ENCODE measurements at regions not wholly inside any gene's neighbourhood (a gene's known extent, or its start where the extent isn't known, plus 50 kb on each side); places are given as distances from the start of the nearest gene placed in this dataset.

DNA sequence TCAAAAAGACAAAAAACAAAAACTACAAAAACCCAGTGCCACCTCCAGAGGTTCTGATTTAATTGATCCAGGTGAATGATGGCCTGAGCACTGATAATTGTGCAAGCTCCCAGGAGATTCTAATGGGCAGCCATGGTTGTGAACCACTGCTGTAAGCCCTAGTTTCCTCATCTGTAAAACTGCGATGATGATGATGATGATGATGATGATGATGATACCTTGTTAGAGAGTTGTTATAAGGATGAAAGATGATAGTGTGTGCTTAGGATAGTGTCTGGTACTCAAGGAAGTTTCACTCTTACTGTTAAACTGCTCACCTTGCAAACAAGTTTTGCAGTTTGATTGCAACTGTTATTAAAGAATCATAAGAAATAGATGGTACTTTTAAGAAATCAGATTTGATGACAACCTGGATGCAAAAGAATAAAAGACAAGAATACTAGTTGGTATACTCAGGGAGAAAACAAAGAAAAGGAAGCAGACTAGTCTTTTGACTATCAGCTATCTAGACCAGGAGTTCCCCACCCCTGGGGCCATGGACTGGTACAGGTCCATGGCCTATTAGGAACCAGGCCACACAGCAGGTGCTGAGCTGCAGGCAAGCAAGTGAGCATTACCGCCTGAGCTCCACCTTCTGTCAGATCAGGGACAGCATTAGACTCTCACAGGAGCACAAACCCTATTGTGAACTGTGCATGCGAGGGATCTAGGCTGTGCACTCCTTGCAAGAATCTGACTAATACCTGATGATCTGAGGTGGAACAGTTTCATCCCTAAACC, 98.0 kb downstream of the OR2K2 start:
- H3K36me3 Mint-ChIP-seq = no peaks in the 10 kb centered on the region
- no peak for TF ChIP-seq SMAD3 (CRISPR knock-in tag; IDR thresholded peaks at IDR 0.05; ENCODE audit: borderline replicate concordance)
- TF ChIP-seq ZNF416 (CRISPR knock-in tag; IDR thresholded peaks at IDR 0.05) = no peak
- TF ChIP-seq, protein P1, sequence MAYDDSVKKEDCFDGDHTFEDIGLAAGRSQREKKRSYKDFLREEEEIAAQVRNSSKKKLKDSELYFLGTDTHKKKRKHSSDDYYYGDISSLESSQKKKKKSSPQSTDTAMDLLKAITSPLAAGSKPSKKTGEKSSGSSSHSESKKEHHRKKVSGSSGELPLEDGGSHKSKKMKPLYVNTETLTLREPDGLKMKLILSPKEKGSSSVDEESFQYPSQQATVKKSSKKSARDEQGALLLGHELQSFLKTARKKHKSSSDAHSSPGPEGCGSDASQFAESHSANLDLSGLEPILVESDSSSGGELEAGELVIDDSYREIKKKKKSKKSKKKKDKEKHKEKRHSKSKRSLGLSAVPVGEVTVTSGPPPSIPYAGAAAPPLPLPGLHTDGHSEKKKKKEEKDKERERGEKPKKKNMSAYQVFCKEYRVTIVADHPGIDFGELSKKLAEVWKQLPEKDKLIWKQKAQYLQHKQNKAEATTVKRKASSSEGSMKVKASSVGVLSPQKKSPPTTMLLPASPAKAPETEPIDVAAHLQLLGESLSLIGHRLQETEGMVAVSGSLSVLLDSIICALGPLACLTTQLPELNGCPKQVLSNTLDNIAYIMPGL (CRISPR knock-in tag; IDR thresholded peaks at IDR 0.05) = no peak
- no peak for TF ChIP-seq ZNF219 (CRISPR knock-in tag; IDR thresholded peaks at IDR 0.05; ENCODE audit: borderline replicate concordance)
- no peak for TF ChIP-seq NR2C2 (CRISPR knock-in tag; IDR thresholded peaks at IDR 0.05)
- no peak for TF ChIP-seq NR3C1 (CRISPR knock-in tag; conservative IDR thresholded peaks at IDR 0.05; ENCODE audit: low read depth)
- TF ChIP-seq, protein P2, sequence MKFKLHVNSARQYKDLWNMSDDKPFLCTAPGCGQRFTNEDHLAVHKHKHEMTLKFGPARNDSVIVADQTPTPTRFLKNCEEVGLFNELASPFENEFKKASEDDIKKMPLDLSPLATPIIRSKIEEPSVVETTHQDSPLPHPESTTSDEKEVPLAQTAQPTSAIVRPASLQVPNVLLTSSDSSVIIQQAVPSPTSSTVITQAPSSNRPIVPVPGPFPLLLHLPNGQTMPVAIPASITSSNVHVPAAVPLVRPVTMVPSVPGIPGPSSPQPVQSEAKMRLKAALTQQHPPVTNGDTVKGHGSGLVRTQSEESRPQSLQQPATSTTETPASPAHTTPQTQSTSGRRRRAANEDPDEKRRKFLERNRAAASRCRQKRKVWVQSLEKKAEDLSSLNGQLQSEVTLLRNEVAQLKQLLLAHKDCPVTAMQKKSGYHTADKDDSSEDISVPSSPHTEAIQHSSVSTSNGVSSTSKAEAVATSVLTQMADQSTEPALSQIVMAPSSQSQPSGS (CRISPR knock-in tag; IDR thresholded peaks at IDR 0.05; ENCODE audit: borderline replicate concordance, low read depth) = no peak
- TF ChIP-seq, protein P3, sequence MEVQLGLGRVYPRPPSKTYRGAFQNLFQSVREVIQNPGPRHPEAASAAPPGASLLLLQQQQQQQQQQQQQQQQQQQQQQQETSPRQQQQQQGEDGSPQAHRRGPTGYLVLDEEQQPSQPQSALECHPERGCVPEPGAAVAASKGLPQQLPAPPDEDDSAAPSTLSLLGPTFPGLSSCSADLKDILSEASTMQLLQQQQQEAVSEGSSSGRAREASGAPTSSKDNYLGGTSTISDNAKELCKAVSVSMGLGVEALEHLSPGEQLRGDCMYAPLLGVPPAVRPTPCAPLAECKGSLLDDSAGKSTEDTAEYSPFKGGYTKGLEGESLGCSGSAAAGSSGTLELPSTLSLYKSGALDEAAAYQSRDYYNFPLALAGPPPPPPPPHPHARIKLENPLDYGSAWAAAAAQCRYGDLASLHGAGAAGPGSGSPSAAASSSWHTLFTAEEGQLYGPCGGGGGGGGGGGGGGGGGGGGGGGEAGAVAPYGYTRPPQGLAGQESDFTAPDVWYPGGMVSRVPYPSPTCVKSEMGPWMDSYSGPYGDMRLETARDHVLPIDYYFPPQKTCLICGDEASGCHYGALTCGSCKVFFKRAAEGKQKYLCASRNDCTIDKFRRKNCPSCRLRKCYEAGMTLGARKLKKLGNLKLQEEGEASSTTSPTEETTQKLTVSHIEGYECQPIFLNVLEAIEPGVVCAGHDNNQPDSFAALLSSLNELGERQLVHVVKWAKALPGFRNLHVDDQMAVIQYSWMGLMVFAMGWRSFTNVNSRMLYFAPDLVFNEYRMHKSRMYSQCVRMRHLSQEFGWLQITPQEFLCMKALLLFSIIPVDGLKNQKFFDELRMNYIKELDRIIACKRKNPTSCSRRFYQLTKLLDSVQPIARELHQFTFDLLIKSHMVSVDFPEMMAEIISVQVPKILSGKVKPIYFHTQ (CRISPR knock-in tag; IDR thresholded peaks at IDR 0.05) = no peak
- no peak for TF ChIP-seq ZNF138 (CRISPR knock-in tag; conservative IDR thresholded peaks at IDR 0.05)
- no peak for TF ChIP-seq ZNF263 (CRISPR knock-in tag; IDR thresholded peaks at IDR 0.05; ENCODE audit: low read depth)
- TF ChIP-seq ZNF232 (CRISPR knock-in tag; IDR thresholded peaks at IDR 0.05) = no peak
- no peak for TF ChIP-seq TEAD1 (CRISPR knock-in tag; IDR thresholded peaks at IDR 0.05)
- TF ChIP-seq ZBTB21 (CRISPR knock-in tag; IDR thresholded peaks at IDR 0.05; ENCODE audit: borderline replicate concordance) = no peak
- no peak for TF ChIP-seq MYBL2 (CRISPR knock-in tag; IDR thresholded peaks at IDR 0.05)
- TF ChIP-seq, protein P4, sequence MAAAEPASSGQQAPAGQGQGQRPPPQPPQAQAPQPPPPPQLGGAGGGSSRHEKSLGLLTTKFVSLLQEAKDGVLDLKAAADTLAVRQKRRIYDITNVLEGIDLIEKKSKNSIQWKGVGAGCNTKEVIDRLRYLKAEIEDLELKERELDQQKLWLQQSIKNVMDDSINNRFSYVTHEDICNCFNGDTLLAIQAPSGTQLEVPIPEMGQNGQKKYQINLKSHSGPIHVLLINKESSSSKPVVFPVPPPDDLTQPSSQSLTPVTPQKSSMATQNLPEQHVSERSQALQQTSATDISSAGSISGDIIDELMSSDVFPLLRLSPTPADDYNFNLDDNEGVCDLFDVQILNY (CRISPR knock-in tag; IDR thresholded peaks at IDR 0.05) = no peak
- no peak for TF ChIP-seq OVOL2 (CRISPR knock-in tag; IDR thresholded peaks at IDR 0.05; ENCODE audit: borderline replicate concordance)
- TF ChIP-seq NR1H2 (CRISPR knock-in tag; IDR thresholded peaks at IDR 0.05) = no peak
- H3K4me3 Mint-ChIP-seq = peak overlapping the region; percentile 24; the same call in 1 of the 2 replicates
- peak; percentile 21 for DNase-seq (ENCODE audit: low spot score)
- ATAC-seq = peak; percentile 68
- peaks cover 38% of the 10 kb centered on the region for H3K4me1 Mint-ChIP-seq
- H3K9me3 Mint-ChIP-seq = 0 out of 2 replicates have a peak, but pooled peaks cover 1% of the 10 kb centered on the region
- H3K27me3 Mint-ChIP-seq (ENCODE audit: low read depth) = no peaks in the 10 kb centered on the region
- ChIA-PET CTCF (interaction anchor here (1.1 to 1.4 kb wide), 2 partner anchors 196 to 197 kb away, joined by 5 to 7 read pairs; no protein-coding TSS in a partner anchor), POLR2A (no interaction called here)
- peak overlapping the region; percentile 40 for H3K27ac Mint-ChIP-seq

DNA sequence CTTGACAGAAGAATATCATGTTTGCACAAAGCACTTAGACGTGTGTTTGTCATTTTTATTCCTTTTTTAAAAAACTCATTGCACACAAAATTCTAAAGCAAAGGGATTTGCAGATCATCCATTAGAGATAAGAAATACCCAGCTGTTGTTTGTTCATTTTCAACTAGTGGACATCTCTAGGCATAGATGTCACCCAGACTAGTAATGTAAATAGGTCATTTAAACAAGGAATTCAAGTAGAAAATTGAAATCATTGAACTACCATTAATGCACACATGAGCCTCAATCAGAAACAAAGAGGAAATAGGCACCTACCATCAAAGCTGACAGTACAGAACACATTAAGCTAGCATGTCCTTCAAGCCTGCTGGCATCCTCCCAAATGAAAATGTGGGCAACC, 107.3 kb downstream of the OR2K2 start:
- H3K4me1 Mint-ChIP-seq = no peaks in the 10 kb centered on the region
- TF ChIP-seq JUN (CRISPR knock-in tag; IDR thresholded peaks at IDR 0.05) = no peak
- TF ChIP-seq, protein P5, sequence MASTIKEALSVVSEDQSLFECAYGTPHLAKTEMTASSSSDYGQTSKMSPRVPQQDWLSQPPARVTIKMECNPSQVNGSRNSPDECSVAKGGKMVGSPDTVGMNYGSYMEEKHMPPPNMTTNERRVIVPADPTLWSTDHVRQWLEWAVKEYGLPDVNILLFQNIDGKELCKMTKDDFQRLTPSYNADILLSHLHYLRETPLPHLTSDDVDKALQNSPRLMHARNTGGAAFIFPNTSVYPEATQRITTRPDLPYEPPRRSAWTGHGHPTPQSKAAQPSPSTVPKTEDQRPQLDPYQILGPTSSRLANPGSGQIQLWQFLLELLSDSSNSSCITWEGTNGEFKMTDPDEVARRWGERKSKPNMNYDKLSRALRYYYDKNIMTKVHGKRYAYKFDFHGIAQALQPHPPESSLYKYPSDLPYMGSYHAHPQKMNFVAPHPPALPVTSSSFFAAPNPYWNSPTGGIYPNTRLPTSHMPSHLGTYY (CRISPR knock-in tag; IDR thresholded peaks at IDR 0.05) = no peak
- no peak for TF ChIP-seq RELA (CRISPR knock-in tag; IDR thresholded peaks at IDR 0.05; ENCODE audit: borderline replicate concordance)
- no peak for TF ChIP-seq CREB1 (CRISPR knock-in tag; IDR thresholded peaks at IDR 0.05)
- TF ChIP-seq, protein P6, sequence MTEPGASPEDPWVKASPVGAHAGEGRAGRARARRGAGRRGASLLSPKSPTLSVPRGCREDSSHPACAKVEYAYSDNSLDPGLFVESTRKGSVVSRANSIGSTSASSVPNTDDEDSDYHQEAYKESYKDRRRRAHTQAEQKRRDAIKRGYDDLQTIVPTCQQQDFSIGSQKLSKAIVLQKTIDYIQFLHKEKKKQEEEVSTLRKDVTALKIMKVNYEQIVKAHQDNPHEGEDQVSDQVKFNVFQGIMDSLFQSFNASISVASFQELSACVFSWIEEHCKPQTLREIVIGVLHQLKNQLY (CRISPR knock-in tag; IDR thresholded peaks at IDR 0.05) = no peak
- TF ChIP-seq, protein P7, sequence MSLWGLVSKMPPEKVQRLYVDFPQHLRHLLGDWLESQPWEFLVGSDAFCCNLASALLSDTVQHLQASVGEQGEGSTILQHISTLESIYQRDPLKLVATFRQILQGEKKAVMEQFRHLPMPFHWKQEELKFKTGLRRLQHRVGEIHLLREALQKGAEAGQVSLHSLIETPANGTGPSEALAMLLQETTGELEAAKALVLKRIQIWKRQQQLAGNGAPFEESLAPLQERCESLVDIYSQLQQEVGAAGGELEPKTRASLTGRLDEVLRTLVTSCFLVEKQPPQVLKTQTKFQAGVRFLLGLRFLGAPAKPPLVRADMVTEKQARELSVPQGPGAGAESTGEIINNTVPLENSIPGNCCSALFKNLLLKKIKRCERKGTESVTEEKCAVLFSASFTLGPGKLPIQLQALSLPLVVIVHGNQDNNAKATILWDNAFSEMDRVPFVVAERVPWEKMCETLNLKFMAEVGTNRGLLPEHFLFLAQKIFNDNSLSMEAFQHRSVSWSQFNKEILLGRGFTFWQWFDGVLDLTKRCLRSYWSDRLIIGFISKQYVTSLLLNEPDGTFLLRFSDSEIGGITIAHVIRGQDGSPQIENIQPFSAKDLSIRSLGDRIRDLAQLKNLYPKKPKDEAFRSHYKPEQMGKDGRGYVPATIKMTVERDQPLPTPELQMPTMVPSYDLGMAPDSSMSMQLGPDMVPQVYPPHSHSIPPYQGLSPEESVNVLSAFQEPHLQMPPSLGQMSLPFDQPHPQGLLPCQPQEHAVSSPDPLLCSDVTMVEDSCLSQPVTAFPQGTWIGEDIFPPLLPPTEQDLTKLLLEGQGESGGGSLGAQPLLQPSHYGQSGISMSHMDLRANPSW (CRISPR knock-in tag; conservative IDR thresholded peaks at IDR 0.05; ENCODE audit: low read depth) = no peak
- ChIA-PET POLR2A (no interaction called here), CTCF (no interaction called here)
- ATAC-seq (no peak), DNase-seq (ENCODE audit: low spot score) (no peak)
- no peak overlapping the region for H3K4me3 Mint-ChIP-seq
- peaks cover 9% of the 10 kb centered on the region for H3K9me3 Mint-ChIP-seq
- no peaks in the 10 kb centered on the region for H3K27me3 Mint-ChIP-seq (ENCODE audit: low read depth)
- H3K27ac Mint-ChIP-seq = no peak overlapping the region
- H3K36me3 Mint-ChIP-seq = no peaks in the 10 kb centered on the region
